H7 (cell line): ENCODE measurements at regions not wholly inside any gene's neighbourhood (a gene's known extent, or its start where the extent isn't known, plus 50 kb on each side); places are given as distances from the start of the nearest gene placed in this dataset.

Source experiments
- DNase-seq: peaks from one replicate; pipeline ENCODE4 v3.0.0; 2012
- H3K27me3 ChIP-seq: 2 replicates; pipeline ENCODE4 v1.6.0; 2011; ENCODE audit warnings: mild to moderate bottlenecking, low read length; ENCODE audit not compliant: control insufficient read depth, insufficient read depth
- H3K36me3 ChIP-seq: replicated peaks from 2 replicates; pipeline ENCODE4 v1.5.1; 2011; ENCODE audit warnings: low read length; ENCODE audit not compliant: control insufficient read depth, insufficient read depth
- H3K4me3 ChIP-seq: 2 replicates; pipeline ENCODE4 v1.5.1; 2011; ENCODE audit warnings: low read depth, mild to moderate bottlenecking, control low read depth, low read length, moderate library complexity; ENCODE audit not compliant: insufficient read depth

- no peak for DNase-seq
- H3K27me3 ChIP-seq: no peaks in the 10 kb centered on the region
- H3K36me3 ChIP-seq: no peaks in the 10 kb centered on the region
- no peak overlapping the region for H3K4me3 ChIP-seq
Observed at GRCh38 chr16:80016731-80017326, 416.3 kb upstream of the MAF start.

GRCh38 chr16:80015566-80015965, 415.0 kb upstream of the MAF start:
- Histone ChIP-seq H3K4me3 (no peak overlapping the region), H3K27me3 (no peaks in the 10 kb centered on the region), H3K36me3 (no peaks in the 10 kb centered on the region)
- DNase-seq: no peak

GRCh38 chr16:80014241-80014939, 413.9 kb upstream of the MAF start:
- Histone ChIP-seq H3K27me3 (no peaks in the 10 kb centered on the region), H3K36me3 (no peaks in the 10 kb centered on the region)
- no peak for DNase-seq

GRCh38 chr16:80012586-80012985, 412.0 kb upstream of the MAF start:
- DNase-seq: no peak
- no peaks in the 10 kb centered on the region for H3K27me3 ChIP-seq
- no peaks in the 10 kb centered on the region for H3K36me3 ChIP-seq
- H3K4me3 ChIP-seq: no peak overlapping the region

More at GRCh38 chr16:80014241-80014939, 413.9 kb upstream of the MAF start:
- H3K4me3 ChIP-seq: no peak overlapping the region

- Histone ChIP-seq H3K4me3 (no peak overlapping the region), H3K27me3 (no peaks in the 10 kb centered on the region), H3K36me3 (no peaks in the 10 kb centered on the region)
- no peak for DNase-seq
Observed at GRCh38 chr16:80009971-80010659, 409.6 kb upstream of the MAF start.

GRCh38 chr16:80008857-80009256, 408.3 kb upstream of the MAF start:
- Histone ChIP-seq H3K4me3 (no peak overlapping the region), H3K36me3 (no peaks in the 10 kb centered on the region), H3K27me3 (no peaks in the 10 kb centered on the region)
- no peak for DNase-seq

GRCh38 chr16:80007231-80007630, 406.7 kb upstream of the MAF start:
- no peaks in the 10 kb centered on the region for H3K27me3 ChIP-seq
- no peak for DNase-seq
- H3K4me3 ChIP-seq: no peak overlapping the region
- H3K36me3 ChIP-seq: no peaks in the 10 kb centered on the region

- no peak for DNase-seq
- Histone ChIP-seq H3K27me3 (no peaks in the 10 kb centered on the region), H3K36me3 (no peaks in the 10 kb centered on the region), H3K4me3 (no peak overlapping the region)
Observed at GRCh38 chr16:80006241-80007215, 406.0 kb upstream of the MAF start.

GRCh38 chr16:80004113-80004512, 403.6 kb upstream of the MAF start:
- Histone ChIP-seq H3K36me3 (no peaks in the 10 kb centered on the region), H3K27me3 (no peaks in the 10 kb centered on the region), H3K4me3 (no peak overlapping the region)
- no peak for DNase-seq

- H3K36me3 ChIP-seq: no peaks in the 10 kb centered on the region
- no peaks in the 10 kb centered on the region for H3K27me3 ChIP-seq
- H3K4me3 ChIP-seq: no peak overlapping the region
- no peak for DNase-seq
Observed at GRCh38 chr16:80002261-80002660, 401.7 kb upstream of the MAF start.

- no peak for DNase-seq
- no peak overlapping the region for H3K4me3 ChIP-seq
- H3K27me3 ChIP-seq: no peaks in the 10 kb centered on the region
- H3K36me3 ChIP-seq: no peaks in the 10 kb centered on the region
Observed at GRCh38 chr16:79998143-79998542, 397.6 kb upstream of the MAF start.

GRCh38 chr16:79997257-79997656, 396.7 kb upstream of the MAF start:
- Histone ChIP-seq H3K27me3 (no peaks in the 10 kb centered on the region), H3K36me3 (no peaks in the 10 kb centered on the region), H3K4me3 (no peak overlapping the region)
- peak; percentile 36 for DNase-seq

GRCh38 chr16:79996321-79996720, 395.8 kb upstream of the MAF start:
- H3K36me3 ChIP-seq: no peaks in the 10 kb centered on the region
- no peaks in the 10 kb centered on the region for H3K27me3 ChIP-seq
- no peak overlapping the region for H3K4me3 ChIP-seq
- DNase-seq: no peak

- Histone ChIP-seq H3K4me3 (no peak overlapping the region), H3K36me3 (no peaks in the 10 kb centered on the region), H3K27me3 (no peaks in the 10 kb centered on the region)
- no peak for DNase-seq
Observed at GRCh38 chr16:79995315-79995714, 394.8 kb upstream of the MAF start.
